ENCODE measurements at regions not wholly inside any gene's neighbourhood (a gene's known extent, or its start where the extent isn't known, plus 50 kb on each side); places are given as distances from the start of the nearest gene placed in this dataset.

DNA sequence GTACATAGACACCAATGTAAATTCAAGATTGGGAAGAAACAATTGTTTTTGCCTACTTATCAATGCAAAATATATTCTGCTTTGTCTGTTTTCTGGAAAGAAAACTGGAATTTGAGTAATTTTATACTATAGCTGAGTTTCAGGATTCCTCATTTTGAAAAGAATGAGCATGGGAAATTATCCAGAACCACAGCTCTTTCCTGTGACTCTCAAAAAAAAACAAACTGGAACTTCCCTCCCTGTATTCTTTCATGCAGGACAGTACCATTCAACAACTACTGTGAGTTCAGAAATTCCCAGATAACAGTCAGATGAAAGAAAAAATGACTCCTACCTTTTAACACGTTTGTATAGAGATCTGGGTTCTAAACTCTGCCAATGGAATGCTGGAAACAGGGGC is 372.4 kb downstream of the TGFB2 start:
- no peak overlapping the region for H3K4me3 ChIP-seq (ENCODE audit: low read depth, low read length)
- no peak for TF ChIP-seq CTCF (IDR thresholded peaks at IDR 0.05; ENCODE audit: low read depth, low read length)
- no peak for TF ChIP-seq POLR2A (IDR thresholded peaks at IDR 0.05; ENCODE audit: extremely low read depth, insufficient read length)
- TF ChIP-seq, protein P1, sequence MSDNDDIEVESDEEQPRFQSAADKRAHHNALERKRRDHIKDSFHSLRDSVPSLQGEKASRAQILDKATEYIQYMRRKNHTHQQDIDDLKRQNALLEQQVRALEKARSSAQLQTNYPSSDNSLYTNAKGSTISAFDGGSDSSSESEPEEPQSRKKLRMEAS (IDR thresholded peaks at IDR 0.05; ENCODE audit: low read depth, low read length) = no peak
- no peak for DNase-seq (ENCODE audit: low read depth)

DNA sequence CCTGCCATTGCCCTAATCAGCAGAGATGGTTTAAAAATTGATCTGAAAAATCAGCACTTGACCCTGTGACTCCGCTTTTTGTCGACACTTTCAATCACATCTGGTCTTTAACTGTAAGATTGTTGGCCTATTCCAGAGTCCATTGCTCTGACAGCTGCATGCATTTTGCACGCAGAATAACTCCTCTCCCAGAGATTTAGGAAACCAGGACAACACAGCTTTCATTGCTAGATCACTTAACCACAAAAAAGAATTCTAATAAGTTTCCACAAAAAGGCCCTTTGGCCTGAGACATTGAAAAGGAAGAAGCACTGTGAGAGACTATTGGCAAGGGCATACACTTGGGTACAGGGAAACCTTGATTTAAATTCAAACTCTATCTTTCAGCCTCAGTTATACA is 373.1 kb downstream of the TGFB2 start:
- no peak for TF ChIP-seq CTCF (IDR thresholded peaks at IDR 0.05; ENCODE audit: low read depth, low read length)
- TF ChIP-seq, protein P1 (IDR thresholded peaks at IDR 0.05; ENCODE audit: low read depth, low read length) = no peak
- no peak for DNase-seq (ENCODE audit: low read depth)
- H3K4me3 ChIP-seq (ENCODE audit: low read depth, low read length) = no peak overlapping the region

DNA sequence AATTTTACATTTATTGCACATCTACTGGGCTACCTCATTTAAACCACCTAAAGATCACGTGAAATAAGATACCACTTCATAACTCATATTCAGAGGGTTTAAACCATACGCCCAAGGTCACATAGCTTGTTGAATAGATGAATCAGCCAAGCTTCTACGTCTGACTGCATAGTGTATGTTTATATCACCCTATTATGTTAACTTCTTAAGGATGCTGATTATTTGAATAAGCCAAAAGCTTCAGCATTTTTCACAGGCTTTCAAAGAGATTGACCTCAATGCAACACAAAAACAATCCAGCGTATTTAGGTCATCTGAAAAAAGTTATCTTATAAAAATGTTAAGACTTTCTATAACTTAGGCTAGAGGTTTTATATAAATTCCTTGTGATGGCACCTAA is 373.8 kb downstream of the TGFB2 start:
- DNase-seq (ENCODE audit: low read depth) = no peak
- no peak overlapping the region for H3K4me3 ChIP-seq (ENCODE audit: low read depth, low read length)
- TF ChIP-seq CTCF (IDR thresholded peaks at IDR 0.05; ENCODE audit: low read depth, low read length) (no peak), POLR2A (IDR thresholded peaks at IDR 0.05; ENCODE audit: extremely low read depth, insufficient read length) (no peak), MYC (IDR thresholded peaks at IDR 0.05; ENCODE audit: low read depth, low read length) (no peak)
- TF ChIP-seq, protein P1 (IDR thresholded peaks at IDR 0.05; ENCODE audit: low read depth, low read length) = no peak

DNA sequence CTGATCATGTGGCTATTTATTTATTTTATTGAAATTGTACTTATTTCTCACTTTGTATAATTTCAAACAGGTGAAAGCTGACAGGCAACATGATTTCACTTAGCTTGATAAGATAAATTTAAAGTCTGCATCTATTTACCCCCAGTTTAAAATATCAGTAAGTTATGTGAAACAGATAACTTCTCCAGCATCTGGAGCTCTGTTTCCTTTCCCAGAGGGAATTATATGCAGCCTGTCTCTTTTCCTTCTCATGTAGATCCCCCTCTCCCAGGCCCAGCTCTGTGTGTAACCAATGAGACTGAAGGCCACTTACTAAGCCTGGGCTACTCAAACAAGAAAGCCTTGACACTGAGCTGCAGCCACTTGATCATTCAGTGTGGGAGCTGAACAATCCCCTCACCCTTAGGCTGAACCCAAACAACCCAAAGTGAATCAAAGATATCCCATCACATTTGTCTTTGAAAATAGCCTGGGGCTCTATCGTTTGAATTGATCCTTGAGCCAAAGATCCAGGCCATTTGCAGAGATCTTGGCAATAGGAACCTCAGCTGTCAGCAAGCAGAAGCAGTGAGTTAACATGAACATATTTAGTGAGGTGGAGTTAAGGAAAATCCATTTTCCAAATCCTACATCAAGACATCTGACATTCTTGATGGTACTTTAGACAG is 383.9 kb downstream of the TGFB2 start:
- TF ChIP-seq MYC (IDR thresholded peaks at IDR 0.05; ENCODE audit: low read depth, low read length) = no peak
- no peak for TF ChIP-seq CTCF (IDR thresholded peaks at IDR 0.05; ENCODE audit: low read depth, low read length)
- TF ChIP-seq, protein P1 (IDR thresholded peaks at IDR 0.05; ENCODE audit: low read depth, low read length) = no peak
- TF ChIP-seq POLR2A (IDR thresholded peaks at IDR 0.05; ENCODE audit: extremely low read depth, insufficient read length) = no peak

DNA sequence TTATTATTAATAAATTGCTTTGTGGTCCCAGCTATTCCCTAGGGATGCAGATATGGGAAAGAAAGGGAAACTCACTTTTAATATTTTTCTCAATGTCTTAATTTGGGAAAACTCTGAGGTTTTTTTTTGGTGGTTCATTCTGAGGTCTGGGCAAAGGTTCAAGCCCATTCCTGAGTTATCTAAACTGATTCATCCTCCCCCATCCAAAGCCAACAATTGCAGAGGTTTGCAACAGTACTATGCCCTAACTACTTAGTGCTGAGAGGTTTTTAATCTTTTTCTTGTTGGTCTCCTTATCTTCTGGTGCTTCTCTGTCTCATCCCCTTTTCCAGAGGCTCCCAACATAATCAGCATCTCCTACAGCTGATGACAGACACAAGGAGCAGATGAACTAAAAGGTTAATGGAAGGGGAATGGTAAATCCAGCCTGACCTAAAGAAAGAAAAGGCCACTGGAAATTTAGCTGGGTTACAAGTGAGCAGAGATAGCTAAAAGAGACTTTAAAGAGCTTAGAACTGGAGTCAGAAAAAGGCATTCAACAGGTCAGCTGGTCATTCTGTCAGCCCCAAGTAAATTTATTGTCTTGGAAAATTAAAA is 390.4 kb downstream of the TGFB2 start:
- no peak for DNase-seq (ENCODE audit: low read depth)
- TF ChIP-seq, protein P1 (IDR thresholded peaks at IDR 0.05; ENCODE audit: low read depth, low read length) = no peak
- TF ChIP-seq POLR2A (IDR thresholded peaks at IDR 0.05; ENCODE audit: extremely low read depth, insufficient read length) (no peak), CTCF (IDR thresholded peaks at IDR 0.05; ENCODE audit: low read depth, low read length) (no peak), MYC (IDR thresholded peaks at IDR 0.05; ENCODE audit: low read depth, low read length) (no peak)
- H3K4me3 ChIP-seq (ENCODE audit: low read depth, low read length) = no peak overlapping the region

More for the DNA sequence above, 383.9 kb downstream of the TGFB2 start:
- H3K4me3 ChIP-seq (ENCODE audit: low read depth, low read length) = no peak overlapping the region
- DNase-seq (ENCODE audit: low read depth) = no peak

All from NB4 (cell line).